ENCODE measurements at regions not wholly inside any gene's neighbourhood (a gene's known extent, or its start where the extent isn't known, plus 50 kb on each side); places are given as distances from the start of the nearest gene placed in this dataset.

GRCh38 chr19:30206187-30206586 lies 166.0 kb upstream of the ZNF536 start:
- TF ChIP-seq, protein P1, sequence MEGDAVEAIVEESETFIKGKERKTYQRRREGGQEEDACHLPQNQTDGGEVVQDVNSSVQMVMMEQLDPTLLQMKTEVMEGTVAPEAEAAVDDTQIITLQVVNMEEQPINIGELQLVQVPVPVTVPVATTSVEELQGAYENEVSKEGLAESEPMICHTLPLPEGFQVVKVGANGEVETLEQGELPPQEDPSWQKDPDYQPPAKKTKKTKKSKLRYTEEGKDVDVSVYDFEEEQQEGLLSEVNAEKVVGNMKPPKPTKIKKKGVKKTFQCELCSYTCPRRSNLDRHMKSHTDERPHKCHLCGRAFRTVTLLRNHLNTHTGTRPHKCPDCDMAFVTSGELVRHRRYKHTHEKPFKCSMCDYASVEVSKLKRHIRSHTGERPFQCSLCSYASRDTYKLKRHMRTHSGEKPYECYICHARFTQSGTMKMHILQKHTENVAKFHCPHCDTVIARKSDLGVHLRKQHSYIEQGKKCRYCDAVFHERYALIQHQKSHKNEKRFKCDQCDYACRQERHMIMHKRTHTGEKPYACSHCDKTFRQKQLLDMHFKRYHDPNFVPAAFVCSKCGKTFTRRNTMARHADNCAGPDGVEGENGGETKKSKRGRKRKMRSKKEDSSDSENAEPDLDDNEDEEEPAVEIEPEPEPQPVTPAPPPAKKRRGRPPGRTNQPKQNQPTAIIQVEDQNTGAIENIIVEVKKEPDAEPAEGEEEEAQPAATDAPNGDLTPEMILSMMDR (IDR thresholded peaks at IDR 0.05; ENCODE audit: insufficient read depth, low read length, missing control alignments) = no peak
- no peak overlapping the region for H3K4me3 ChIP-seq (ENCODE audit: low read depth, low read length)
- DNase-seq (ENCODE audit: low read depth, low spot score) = no peak
- POLR2A ChIA-PET = no interaction called here
- CTCF ChIA-PET = no interaction called here

GRCh38 chr19:30207357-30207756 lies 164.8 kb upstream of the ZNF536 start:
- no peak overlapping the region for H3K4me3 ChIP-seq (ENCODE audit: low read depth, low read length)
- POLR2A ChIA-PET = no interaction called here
- TF ChIP-seq, protein P1 (IDR thresholded peaks at IDR 0.05; ENCODE audit: insufficient read depth, low read length, missing control alignments) = no peak
- no peak for DNase-seq (ENCODE audit: low read depth, low spot score)
- CTCF ChIA-PET = no interaction called here

- POLR2A ChIA-PET = no interaction called here
- TF ChIP-seq, protein P1 (IDR thresholded peaks at IDR 0.05; ENCODE audit: insufficient read depth, low read length, missing control alignments) = no peak
- CTCF ChIA-PET = no interaction called here
- DNase-seq (ENCODE audit: low read depth, low spot score) = no peak
- H3K4me3 ChIP-seq (ENCODE audit: low read depth, low read length) = no peak overlapping the region
Measured at GRCh38 chr19:30208436-30209060, 163.6 kb upstream of the ZNF536 start.

DNA sequence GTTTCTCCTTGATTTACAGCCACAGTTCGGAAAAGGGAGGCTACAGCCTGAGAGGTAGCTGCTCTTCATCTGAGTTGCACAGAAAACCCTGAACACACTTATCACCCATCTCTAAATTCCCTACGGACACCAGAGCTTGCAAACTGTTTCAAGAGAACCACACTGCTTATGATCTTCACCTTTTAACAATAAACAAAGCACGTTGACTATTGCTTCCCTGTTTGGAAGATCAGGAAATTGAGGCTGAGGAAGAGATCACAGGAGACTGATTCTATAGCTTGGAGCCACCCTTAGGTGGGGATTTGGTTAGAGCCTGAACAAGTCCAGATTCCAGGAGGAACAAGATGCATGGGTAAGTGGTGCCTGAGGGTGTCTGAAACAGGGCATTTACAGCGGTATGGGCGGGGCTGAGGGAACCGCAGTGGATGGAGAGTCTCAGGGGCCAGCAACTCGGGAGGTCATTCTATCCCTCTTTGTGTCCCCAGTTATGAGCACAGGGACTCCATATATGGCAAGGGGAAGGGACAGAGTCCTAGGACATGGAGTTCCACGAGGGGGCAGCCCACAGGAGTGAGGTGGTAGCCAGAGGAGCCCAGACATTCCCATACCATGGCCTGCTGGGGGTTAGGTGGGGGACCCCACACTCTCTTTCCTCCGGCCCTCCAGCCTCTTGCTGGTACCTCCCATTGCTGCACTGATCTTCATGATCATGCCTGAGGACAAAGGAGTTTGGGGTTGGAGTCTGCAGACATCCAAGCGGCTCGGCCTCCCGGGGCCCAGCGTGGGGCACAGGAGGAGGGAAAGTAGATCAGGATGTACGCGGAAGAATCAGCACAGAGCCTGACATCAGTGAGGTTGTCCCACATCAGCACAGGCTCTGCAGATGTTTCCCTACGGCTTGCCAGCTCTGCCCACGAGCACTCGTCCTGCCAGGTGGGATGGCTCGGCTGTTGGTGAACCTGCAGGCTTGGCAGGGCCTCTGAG lies 162.3 kb upstream of the ZNF536 start:
- POLR2A ChIA-PET = no interaction called here

DNA sequence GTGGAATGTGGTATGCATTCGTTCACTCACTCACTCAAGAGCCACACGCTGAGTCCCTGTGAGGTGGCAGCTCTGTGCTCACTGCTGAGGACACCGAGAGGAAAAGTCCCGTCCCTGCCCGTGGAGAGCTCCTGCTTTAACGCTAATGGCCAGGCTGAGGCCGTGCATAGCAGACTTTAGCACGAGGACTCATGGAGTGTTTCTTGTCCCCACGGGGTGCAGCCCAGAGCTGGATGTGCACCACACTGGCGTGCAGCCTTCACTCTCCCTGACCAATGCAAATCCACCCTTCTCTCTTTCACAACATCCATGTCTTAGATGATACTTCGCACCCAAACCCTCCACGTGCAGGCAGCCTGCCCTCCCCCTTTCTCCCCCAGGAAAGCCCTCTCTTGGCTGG lies 159.6 kb upstream of the ZNF536 start:
- ChIA-PET POLR2A (no interaction called here), CTCF (no interaction called here)
- no peak overlapping the region for H3K4me3 ChIP-seq (ENCODE audit: low read depth, low read length)
- no peak for DNase-seq (ENCODE audit: low read depth, low spot score)
- TF ChIP-seq, protein P1 (IDR thresholded peaks at IDR 0.05; ENCODE audit: insufficient read depth, low read length, missing control alignments) = no peak

More for the DNA sequence above, 162.3 kb upstream of the ZNF536 start:
- TF ChIP-seq, protein P1 (IDR thresholded peaks at IDR 0.05; ENCODE audit: insufficient read depth, low read length, missing control alignments) = no peak
- CTCF ChIA-PET = no interaction called here
- no peak overlapping the region for H3K4me3 ChIP-seq (ENCODE audit: low read depth, low read length)
- no peak for DNase-seq (ENCODE audit: low read depth, low spot score)

GRCh38 chr19:30214651-30215051 lies 157.5 kb upstream of the ZNF536 start:
- no peak overlapping the region for H3K4me3 ChIP-seq (ENCODE audit: low read depth, low read length)
- ChIA-PET CTCF (no interaction called here), POLR2A (no interaction called here)
- DNase-seq (ENCODE audit: low read depth, low spot score) = no peak
- TF ChIP-seq, protein P1 (IDR thresholded peaks at IDR 0.05; ENCODE audit: insufficient read depth, low read length, missing control alignments) = no peak
